H1 (cell line): ENCODE measurements at regions not wholly inside any gene's neighbourhood (a gene's known extent, or its start where the extent isn't known, plus 50 kb on each side); places are given as distances from the start of the nearest gene placed in this dataset.

Experiments
- CTBP2 ChIP-seq: IDR thresholded peaks from 2 replicates; pipeline ENCODE4 v1.7.0; 2011; ENCODE audit warnings: borderline replicate concordance, mild to moderate bottlenecking, moderate library complexity, mixed read lengths, low read length; ENCODE audit not compliant: insufficient read depth, insufficient read length
- JUND ChIP-seq: IDR thresholded peaks from 2 replicates; pipeline ENCODE4 v1.6.1; 2011; ENCODE audit warnings: mild to moderate bottlenecking, improper control_type of control experiment, low read length
- SUZ12 ChIP-seq: fragments of 200-600 bp; sonication (generic); IDR thresholded peaks from 2 replicates; pipeline ENCODE4 v1.6.1; 2012; ENCODE audit warnings: mild to moderate bottlenecking, inconsistent platforms, low read length, moderate library complexity, mixed read lengths
- TF ChIP-seq, protein P1 (sequence below): IDR thresholded peaks from 2 replicates; pipeline ENCODE4 v1.6.1; 2012; ENCODE audit warnings: low read length, inconsistent platforms
- TF ChIP-seq, protein P2 (sequence below): IDR thresholded peaks from 2 replicates; pipeline ENCODE4 v1.6.1; 2011; ENCODE audit warnings: low read depth, mild to moderate bottlenecking, low read length; ENCODE audit not compliant: insufficient read depth
- TF ChIP-seq, protein P3 (sequence below): IDR thresholded peaks from 2 replicates; pipeline ENCODE4 v1.6.1; 2012; ENCODE audit warnings: inconsistent platforms

- TF ChIP-seq, protein P1, sequence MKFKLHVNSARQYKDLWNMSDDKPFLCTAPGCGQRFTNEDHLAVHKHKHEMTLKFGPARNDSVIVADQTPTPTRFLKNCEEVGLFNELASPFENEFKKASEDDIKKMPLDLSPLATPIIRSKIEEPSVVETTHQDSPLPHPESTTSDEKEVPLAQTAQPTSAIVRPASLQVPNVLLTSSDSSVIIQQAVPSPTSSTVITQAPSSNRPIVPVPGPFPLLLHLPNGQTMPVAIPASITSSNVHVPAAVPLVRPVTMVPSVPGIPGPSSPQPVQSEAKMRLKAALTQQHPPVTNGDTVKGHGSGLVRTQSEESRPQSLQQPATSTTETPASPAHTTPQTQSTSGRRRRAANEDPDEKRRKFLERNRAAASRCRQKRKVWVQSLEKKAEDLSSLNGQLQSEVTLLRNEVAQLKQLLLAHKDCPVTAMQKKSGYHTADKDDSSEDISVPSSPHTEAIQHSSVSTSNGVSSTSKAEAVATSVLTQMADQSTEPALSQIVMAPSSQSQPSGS = no peak
- TF ChIP-seq, protein P2, sequence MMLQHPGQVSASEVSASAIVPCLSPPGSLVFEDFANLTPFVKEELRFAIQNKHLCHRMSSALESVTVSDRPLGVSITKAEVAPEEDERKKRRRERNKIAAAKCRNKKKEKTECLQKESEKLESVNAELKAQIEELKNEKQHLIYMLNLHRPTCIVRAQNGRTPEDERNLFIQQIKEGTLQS = no peak
- TF ChIP-seq CTBP2 (no peak), JUND (no peak), SUZ12 (no peak)
- TF ChIP-seq, protein P3, sequence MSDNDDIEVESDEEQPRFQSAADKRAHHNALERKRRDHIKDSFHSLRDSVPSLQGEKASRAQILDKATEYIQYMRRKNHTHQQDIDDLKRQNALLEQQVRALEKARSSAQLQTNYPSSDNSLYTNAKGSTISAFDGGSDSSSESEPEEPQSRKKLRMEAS = no peak
Observed at GRCh38 chr10:42112331-42113157, 525.8 kb downstream of the ZNF33B start (continued).
